Dermis blood vessel endothelial cell (primary cell): ENCODE measurements at regions not wholly inside any gene's neighbourhood (a gene's known extent, or its start where the extent isn't known, plus 50 kb on each side); places are given as distances from the start of the nearest gene placed in this dataset.
"Not testable (repeated sequence)": the region's sequence is repeated elsewhere in the genome, so short reads cannot be mapped to it uniquely, and the experiment has no call there.

ENCODE experiments used
- DNase-seq: peaks from one replicate; pipeline ENCODE4 v3.0.0; 2010

DNA sequence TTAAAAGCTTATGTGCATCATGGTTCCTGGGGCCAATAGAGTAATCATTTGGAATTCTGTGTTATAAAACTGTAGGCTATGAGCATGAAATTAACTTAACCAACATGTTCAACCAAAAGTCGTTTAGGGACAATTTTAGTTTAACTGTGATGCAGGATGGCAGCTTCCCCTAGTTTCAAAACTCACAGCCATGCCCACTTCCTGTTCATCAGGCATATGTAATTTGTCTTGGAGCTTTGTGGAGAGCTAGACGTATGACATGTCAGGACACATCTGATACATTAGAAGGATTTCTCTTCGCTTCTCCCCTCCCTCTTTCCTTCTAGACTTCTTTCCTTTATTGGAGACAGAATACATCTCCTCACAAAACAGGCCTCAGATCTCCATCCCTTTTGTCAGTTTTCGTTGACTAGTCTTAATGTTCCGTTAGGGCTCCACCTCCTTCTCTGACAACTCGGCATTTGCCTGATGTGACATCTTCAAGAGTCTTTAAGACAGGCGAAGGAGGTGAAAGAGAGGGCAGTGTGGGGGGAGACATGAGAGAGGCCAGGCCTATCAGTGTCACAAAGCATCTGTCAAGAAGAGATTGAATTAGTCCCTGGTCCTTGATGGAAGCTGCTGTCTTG lies 176.0 kb downstream of the MSX2 start:
- DNase-seq: no peak

DNA sequence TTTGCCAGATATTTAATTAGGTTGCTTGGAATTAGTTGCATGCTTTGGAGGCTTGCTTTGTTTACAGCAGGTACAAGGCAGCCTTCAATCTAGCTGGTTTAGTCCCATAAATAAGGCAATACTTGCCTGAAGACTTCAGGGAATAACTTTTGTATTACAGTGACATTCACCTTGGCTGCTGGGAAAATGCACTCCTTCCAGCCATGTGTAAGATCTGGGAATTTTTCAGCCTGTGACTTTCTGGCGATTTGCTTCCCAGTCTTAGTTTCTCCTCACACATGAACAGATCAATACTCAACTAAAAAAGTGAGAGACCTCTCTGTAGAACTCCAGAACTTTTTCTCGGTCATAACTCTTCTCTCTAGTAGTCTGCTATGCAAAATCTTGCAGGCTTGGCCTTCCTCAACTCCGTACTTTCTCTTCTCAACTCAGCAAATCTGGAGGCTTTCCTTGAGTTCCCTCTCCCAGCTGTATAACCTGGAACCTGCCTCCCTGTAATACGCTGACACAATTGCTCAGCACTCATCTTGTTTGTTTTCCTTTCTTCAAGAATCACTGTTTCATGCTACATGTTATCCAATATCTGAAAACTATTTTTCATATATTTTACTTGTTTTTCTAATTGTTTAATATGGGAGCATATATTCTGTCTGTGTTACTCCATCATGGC lies 173.0 kb downstream of the MSX2 start:
- DNase-seq: no peak

DNA sequence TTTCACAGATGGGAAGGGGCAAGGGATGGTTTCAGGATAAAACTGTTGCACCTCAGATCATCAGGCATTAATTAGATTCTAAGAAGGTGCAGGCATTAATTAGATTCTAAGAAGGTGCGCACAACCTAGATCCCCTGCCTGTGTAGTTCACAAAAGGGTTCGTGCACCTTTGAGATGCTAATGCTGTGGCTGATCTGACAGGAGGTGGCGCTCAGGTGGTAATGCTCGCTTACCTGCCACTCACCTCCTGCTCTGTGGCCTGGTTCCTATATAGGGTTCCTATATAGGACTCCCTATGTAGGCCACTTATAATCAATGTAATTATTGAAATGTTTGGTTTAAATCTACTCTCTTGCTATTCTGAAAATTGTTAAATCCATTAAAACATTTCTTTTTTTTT lies 171.0 kb downstream of the MSX2 start:
- no peak for DNase-seq

DNA sequence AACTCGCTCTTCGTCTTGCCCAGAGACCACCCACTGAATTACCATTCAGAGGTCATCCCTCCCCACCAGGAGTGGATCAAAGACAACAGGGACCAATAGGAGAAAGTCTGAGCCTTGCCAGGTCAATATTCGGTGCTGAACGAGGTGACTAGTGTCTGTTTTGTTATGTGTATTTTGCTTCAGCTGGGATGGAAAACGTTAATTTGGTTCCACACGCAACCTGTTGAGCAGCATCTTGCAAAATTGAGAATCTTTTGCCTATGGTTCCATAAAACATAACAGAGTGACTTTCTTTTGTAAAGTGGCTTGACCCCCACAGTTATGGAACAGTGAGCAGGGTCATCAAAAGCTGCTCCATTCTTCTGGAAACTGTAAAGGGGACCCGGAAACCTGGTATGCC lies 168.4 kb downstream of the MSX2 start:
- DNase-seq: no peak

- not testable (repeated sequence) for DNase-seq
These were observed 156.2 kb downstream of the MSX2 start for GRCh38 chr5:174880412-174881200.

DNA sequence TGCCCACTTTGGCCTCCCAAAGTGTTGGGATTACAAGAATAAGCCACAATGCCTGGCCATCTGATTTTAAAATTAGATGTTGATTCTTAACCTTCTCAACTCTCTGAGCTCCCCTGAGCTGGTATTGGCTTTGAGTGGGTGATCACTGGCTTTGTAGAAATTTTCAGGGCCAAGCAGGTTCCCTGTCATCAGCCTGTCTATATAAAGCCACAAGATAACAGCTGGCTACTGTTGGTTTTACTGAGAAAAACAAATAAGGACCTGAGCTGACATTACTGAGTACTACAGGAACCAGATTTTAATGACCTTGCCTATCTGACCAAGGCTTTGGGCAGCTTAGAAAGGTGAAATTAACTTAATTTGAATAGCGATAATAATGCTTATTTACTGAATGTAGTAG lies 153.6 kb downstream of the MSX2 start:
- no peak for DNase-seq

DNA sequence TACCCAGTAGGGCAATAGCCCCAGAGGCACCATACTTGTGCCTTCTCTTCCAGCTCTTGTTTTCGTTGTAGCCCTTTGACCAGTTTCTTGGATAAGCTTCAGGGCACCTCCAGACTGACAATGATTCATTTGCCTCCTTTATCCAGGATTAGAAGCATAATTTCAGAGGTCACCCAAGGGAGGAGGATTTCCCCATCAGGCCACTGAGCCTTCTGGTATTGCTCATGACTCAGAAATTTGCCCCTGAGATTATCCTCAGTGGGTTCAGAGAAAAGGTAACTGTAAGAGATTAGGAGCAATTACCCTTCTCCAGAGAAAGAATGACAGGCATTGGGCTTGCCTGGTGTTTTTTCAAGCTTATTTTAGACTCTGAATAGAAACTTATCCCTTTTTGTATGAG lies 147.9 kb downstream of the MSX2 start:
- no peak for DNase-seq

DNA sequence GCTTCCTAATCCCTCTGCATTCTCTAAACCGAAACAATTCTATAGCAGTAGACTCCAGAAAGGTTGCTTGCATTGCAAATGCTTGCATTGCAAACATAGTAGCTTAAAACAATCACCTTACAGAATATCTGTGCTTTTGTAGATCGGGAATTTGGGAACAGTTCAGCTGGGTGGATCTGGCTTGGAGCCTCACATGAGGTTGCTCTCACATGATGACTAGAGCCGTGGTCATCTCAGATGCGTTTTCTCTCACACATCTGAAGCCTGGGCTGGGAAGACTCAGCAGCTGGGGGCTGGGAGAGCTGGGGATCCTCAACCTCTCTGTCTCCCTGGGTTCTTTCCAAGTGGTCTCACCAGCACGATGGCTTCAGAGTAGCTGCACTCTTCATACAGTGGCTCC lies 127.8 kb downstream of the MSX2 start:
- no peak for DNase-seq

GRCh38 chr5:174850565-174851169 lies 126.3 kb downstream of the MSX2 start:
- DNase-seq: no peak

GRCh38 chr5:174849426-174849825 lies 125.0 kb downstream of the MSX2 start:
- no peak for DNase-seq

DNA sequence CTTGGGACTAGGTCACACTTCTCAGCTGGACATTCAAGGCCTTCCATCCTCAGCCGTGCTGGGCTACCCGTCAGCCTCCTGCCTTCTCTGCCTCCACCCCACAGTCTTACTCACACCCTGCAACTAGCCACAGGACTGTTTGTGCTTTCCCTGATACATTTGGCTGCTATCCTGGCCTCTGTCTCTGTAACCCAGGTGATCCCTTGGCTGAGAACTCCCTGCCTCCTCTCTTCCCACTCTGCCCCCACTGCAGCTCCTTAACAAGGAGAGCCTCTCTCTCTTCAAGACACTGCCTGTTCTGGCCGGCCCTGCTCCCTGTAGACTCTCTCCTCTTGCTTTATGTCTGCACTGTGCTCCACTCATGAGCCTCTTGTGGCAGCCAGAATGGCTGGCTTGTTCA lies 120.6 kb downstream of the MSX2 start:
- DNase-seq: no peak

DNA sequence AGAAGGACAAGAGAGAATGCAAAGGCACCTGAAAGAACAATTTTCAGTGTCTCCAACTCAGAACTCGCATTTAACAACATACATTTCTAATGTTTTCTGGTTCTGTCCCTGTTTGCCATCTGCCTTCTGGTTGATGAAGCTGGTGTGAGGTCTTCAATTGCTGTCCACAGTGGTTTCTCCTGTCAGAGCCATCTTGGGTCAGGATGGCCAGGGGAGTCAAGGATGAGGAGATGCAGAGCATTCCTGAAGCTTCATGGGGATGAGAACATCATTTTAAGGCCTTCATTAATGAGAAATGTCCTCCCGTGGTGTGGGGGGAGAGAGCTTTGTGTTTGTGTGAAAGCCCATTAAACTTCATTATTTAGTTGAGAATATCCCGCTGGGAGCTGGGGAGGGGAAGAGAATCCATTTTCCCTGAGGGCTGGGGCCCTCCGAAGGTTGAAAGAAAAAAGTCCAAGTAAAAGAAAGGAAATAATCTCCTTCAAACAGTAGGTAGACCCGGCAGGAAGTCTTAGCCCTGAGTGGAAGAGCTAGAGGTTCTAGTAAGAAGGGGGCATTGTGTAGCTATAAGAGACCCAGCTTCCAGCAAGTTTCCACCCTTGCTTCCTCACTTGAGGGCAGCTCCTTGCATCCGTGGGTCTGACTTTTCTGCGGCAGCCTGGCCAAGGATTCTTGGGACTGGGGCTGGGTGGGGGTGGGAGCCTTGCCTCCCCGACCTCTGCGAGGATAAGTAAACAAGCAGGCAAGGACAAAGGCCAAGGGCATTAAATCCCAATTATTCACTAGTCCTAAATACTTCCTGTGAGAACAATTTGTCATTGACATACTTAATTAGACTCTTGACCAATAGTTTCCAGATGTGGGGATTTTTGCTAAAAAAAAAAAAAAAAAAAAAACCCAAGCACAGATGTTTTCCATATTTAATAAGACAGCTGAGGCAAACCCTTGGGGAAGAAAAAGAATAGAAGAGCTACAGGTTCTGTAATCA lies 119.2 kb downstream of the MSX2 start:
- DNase-seq: no peak

GRCh38 chr5:174840435-174840834 lies 116.1 kb downstream of the MSX2 start:
- no peak for DNase-seq

DNA sequence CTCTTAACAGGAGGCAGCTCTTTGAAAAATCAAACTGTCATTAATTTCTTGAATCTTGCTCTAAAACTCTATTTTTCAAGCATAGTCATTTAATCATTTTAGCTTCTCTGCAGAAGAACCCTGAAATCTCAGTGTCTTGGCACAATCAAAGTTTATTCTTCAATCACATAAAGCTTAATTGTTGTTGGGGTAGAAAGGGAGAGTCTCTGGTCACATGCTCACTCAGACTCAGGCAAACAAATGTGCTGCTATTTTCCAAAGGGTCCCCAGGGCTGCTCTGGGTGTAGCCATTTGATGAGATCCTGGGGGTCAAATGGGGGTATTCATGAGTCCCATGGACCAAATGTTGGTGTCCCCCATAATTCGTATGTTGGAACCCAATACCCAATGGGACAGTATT lies 114.8 kb downstream of the MSX2 start:
- no peak for DNase-seq

DNA sequence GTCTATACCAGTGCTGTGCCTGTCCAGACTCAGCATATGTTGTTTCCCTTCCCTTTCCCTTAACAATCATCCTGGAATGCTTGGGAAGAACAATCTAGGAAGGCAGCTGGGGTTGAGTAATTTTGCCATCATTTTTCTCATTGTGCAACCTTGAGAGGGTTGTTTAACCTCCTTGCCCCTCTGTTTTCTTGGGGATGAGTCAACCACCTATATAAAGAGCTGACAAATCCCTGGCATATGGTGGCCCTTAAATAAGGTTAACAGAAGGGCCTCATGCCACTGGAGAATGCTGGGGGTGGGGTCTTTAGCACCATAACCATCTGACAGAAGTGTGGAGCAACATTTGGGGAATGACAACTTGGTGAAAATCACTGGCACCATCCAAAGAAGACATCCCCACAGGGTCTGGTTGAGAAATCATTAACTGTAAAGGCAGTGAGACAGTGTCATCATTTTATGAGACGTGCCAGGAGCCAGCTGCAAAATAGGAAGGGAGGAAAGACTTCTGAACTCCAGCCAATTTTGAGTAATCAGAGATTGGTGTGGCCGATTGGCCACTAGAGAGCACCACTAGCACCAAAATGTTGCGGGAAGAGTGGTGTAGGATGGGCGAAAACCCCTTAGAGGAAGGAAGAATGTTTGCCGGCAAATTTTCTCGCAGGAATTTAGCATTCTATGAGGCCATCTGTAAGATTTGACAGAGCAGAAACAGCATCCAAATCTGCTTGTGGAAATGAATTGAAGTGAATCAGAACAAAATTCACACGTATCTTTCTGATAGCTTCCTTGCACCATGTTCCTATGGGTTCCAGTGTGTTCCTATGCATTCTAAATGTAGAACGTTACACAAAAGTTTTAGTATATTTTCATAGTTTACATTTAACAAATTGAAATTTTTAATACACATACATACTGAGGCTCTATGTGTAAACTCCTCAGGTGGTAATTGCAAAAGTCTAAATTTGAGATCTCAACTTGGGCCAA lies 113.8 kb downstream of the MSX2 start:
- DNase-seq: no peak

GRCh38 chr5:174834081-174834480 lies 109.7 kb downstream of the MSX2 start:
- no peak for DNase-seq

GRCh38 chr5:174832811-174833210 lies 108.4 kb downstream of the MSX2 start:
- no peak for DNase-seq

DNA sequence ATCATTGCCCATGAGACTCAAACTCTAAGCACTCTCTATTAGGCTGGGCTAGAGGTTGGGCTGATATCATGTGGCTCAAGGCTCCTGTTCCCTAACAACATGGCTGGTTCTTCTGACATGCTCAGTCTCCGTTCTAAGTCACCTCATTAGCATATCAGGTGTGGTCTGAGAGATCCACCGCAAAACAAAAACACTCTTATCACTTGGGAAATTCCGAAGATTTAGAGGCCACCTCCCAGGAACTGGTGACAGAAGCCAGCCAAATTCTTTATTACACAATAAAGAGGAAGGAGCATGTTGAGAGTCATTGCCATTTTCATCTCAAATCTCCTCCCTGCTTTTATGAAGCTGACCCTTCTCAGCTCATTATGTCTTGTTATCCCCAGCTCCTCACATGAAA lies 107.6 kb downstream of the MSX2 start:
- no peak for DNase-seq

GRCh38 chr5:174831031-174831660 lies 106.8 kb downstream of the MSX2 start:
- no peak for DNase-seq

GRCh38 chr5:174829511-174829864 lies 105.1 kb downstream of the MSX2 start:
- no peak for DNase-seq
